T-cell (primary cell): ENCODE measurements at regions not wholly inside any gene's neighbourhood (a gene's known extent, or its start where the extent isn't known, plus 50 kb on each side); places are given as distances from the start of the nearest gene placed in this dataset.

Experiments
- ATAC-seq, 4 experiments: fragments of 200-7000 bp in 3 of 4; fragments of 150-1000 bp in 1 of 4; cut with Tn5 transposase; replicated peaks in 1 of 4; 1 replicate in 3 of 4; 2 replicates in 1 of 4; pipeline ENCODE4 v1.10.0; 2021; ENCODE audit warnings: moderate library complexity in 3 of 4, mild to moderate bottlenecking in 2 of 4, moderate number of reproducible peaks in 1 of 4
- CTCF ChIA-PET, 2 donors: fragments of 300-600 bp; sonication (Branson Sonifier 250); formaldehyde crosslinking; loops; one replicate each; lab custom pipeline; 2022; ENCODE audit warnings: antibody characterized with exemption in 2 of 2; lab: Charles Lee
- POLR2A ChIA-PET, 2 donors: fragments of 300-600 bp; sonication (Branson Sonifier 250); formaldehyde crosslinking; loops; one replicate each; lab custom pipeline; 2022; ENCODE audit warnings: antibody characterized with exemption in 2 of 2; lab: Charles Lee
- DNase-seq, 35 experiments: peaks; one replicate each; pipeline versions ENCODE4 v3.0.0 to v3.0.0-alpha.2; 2013 to 2023
- H3K27ac ChIP-seq: one replicate; pipeline ENCODE4 v1.5.1; 2013; ENCODE audit warnings: low read length
- H3K27me3 ChIP-seq, 2 experiments: replicated peaks in 1 of 2; 1 replicate in 1 of 2; 2 replicates in 1 of 2; pipeline versions ENCODE4 v1.6.1 to v1.7.0; 2013; ENCODE audit warnings: low read length in 1 of 2, mixed read lengths in 1 of 2; ENCODE audit not compliant: control insufficient read depth in 2 of 2, insufficient read depth in 2 of 2; ENCODE audit errors: extremely low read depth in 1 of 2
- H3K36me3 ChIP-seq, 2 donors: 1 replicate in 1 of 2; 2 replicates in 1 of 2; pipeline versions ENCODE4 v1.6.1 to v1.7.0; 2013; ENCODE audit warnings: low read length in 1 of 2; ENCODE audit not compliant: control insufficient read depth in 2 of 2, insufficient read depth in 1 of 2; ENCODE audit errors: extremely low read depth in 1 of 2
- H3K4me1 ChIP-seq, 2 experiments: 1 replicate in 1 of 2; 2 replicates in 1 of 2; pipeline versions ENCODE4 v1.6.1 to v1.7.0; 2013; ENCODE audit warnings: low read length in 2 of 2, mixed read lengths in 1 of 2; ENCODE audit not compliant: insufficient read depth in 2 of 2, control insufficient read depth in 1 of 2; ENCODE audit errors: extremely low read depth in 1 of 2
- H3K4me3 ChIP-seq, 2 donors: 1 replicate in 1 of 2; 2 replicates in 1 of 2; pipeline versions ENCODE4 v1.5.1 to v1.7.0; 2013; ENCODE audit warnings: mild to moderate bottlenecking in 2 of 2, low read length in 1 of 2, moderate library complexity in 1 of 2; ENCODE audit not compliant: control insufficient read depth in 1 of 2; ENCODE audit errors: extremely low read depth in 1 of 2
- H3K9me3 ChIP-seq: 2 replicates; pipeline ENCODE4 v1.7.0; 2013
- H3K27ac Mint-ChIP-seq, 2 donors: one replicate each; pipeline ENCODE4 v1.8.0; 2020 to 2021; ENCODE audit warnings: mild to moderate bottlenecking in 2 of 2, mixed read lengths in 2 of 2
- H3K27me3 Mint-ChIP-seq, 2 donors: one replicate each; pipeline ENCODE4 v1.8.0; 2021 to 2022; ENCODE audit warnings: mixed read lengths in 2 of 2
- H3K36me3 Mint-ChIP-seq: one replicate; pipeline ENCODE4 v1.8.0; 2021; ENCODE audit warnings: mixed read lengths
- H3K4me1 Mint-ChIP-seq, 3 donors: one replicate each; pipeline ENCODE4 v1.8.0; 2020 to 2022; ENCODE audit warnings: mixed read lengths in 3 of 3, mild to moderate bottlenecking in 1 of 3
- H3K4me3 Mint-ChIP-seq, 3 donors: one replicate each; pipeline ENCODE4 v1.8.0; 2020 to 2022; ENCODE audit warnings: mild to moderate bottlenecking in 3 of 3, mixed read lengths in 3 of 3, moderate library complexity in 3 of 3
- H3K9me3 Mint-ChIP-seq, 3 donors: one replicate each; pipeline ENCODE4 v1.8.0; 2020 to 2022; ENCODE audit warnings: mixed read lengths in 3 of 3
- WGBS: methylation state at CpG from one replicate; pipeline ENCODE4 v1.1.5; 2013; ENCODE audit warnings: missing lambda C conversion rate; ENCODE audit not compliant: insufficient coverage; 5-methylcytosine and 5-hydroxymethylcytosine counted together

- H3K4me1 Mint-ChIP-seq = no peaks in the 10 kb centered on the region
- peaks cover 4% of the 10 kb centered on the region in 2 experiments for H3K27me3 ChIP-seq
- no peaks in the 10 kb centered on the region for H3K4me1 ChIP-seq
- H3K27me3 Mint-ChIP-seq = peaks cover 26 to 31% of the 10 kb centered on the region in 2 donors
- 57% methylated on average over 1 of the region's 4 CpGs for WGBS
- no peaks in the 10 kb centered on the region for H3K9me3 ChIP-seq
- ChIA-PET POLR2A (no interaction called here), CTCF (no interaction called here)
- no peak overlapping the region for H3K27ac Mint-ChIP-seq
- H3K4me3 Mint-ChIP-seq = no peak overlapping the region
- H3K36me3 Mint-ChIP-seq = no peaks in the 10 kb centered on the region
- H3K36me3 ChIP-seq = no peaks in the 10 kb centered on the region
- no peak overlapping the region for H3K4me3 ChIP-seq
- H3K9me3 Mint-ChIP-seq = no peaks in the 10 kb centered on the region
- DNase-seq (no peak), ATAC-seq (no peak)
- H3K27ac ChIP-seq = no peak overlapping the region
Observed at GRCh38 chr3:139243710-139244109, 100.1 kb upstream of the MRPS22 start.

- ChIA-PET CTCF (no interaction called here), POLR2A (no interaction called here)
- no peaks in the 10 kb centered on the region for H3K4me1 Mint-ChIP-seq
- DNase-seq = no peak
- no peak for ATAC-seq
- H3K27me3 Mint-ChIP-seq = peaks cover 33 to 35% of the 10 kb centered on the region in 2 donors
- H3K27me3 ChIP-seq = peaks cover 0 to 20% of the 10 kb centered on the region in 2 experiments
- H3K9me3 ChIP-seq = no peaks in the 10 kb centered on the region
- no peak overlapping the region for H3K27ac Mint-ChIP-seq
- no peak overlapping the region for H3K4me3 ChIP-seq
- no CpG with 5 or more reads among the region's 4 CpGs for WGBS
- H3K4me1 ChIP-seq = no peaks in the 10 kb centered on the region
- H3K4me3 Mint-ChIP-seq = no peak overlapping the region
- H3K27ac ChIP-seq = no peak overlapping the region
- no peaks in the 10 kb centered on the region for H3K36me3 ChIP-seq
- no peaks in the 10 kb centered on the region for H3K36me3 Mint-ChIP-seq
- no peaks in the 10 kb centered on the region for H3K9me3 Mint-ChIP-seq
Observed at GRCh38 chr3:139248593-139249255, 95.1 kb upstream of the MRPS22 start.

GRCh38 chr3:139251529-139251928, 92.3 kb upstream of the MRPS22 start:
- Mint-ChIP-seq H3K27me3 (peaks cover 27 to 34% of the 10 kb centered on the region in 2 donors), H3K9me3 (no peaks in the 10 kb centered on the region), H3K4me1 (no peaks in the 10 kb centered on the region), H3K4me3 (no peak overlapping the region), H3K27ac (no peak overlapping the region), H3K36me3 (no peaks in the 10 kb centered on the region)
- Histone ChIP-seq H3K4me3 (no peak overlapping the region), H3K9me3 (no peaks in the 10 kb centered on the region), H3K4me1 (no peaks in the 10 kb centered on the region), H3K27me3 (peaks cover 0 to 21% of the 10 kb centered on the region in 2 experiments), H3K36me3 (no peaks in the 10 kb centered on the region), H3K27ac (no peak overlapping the region)
- ChIA-PET CTCF (no interaction called here), POLR2A (no interaction called here)
- ATAC-seq (no peak), DNase-seq (no peak)
- WGBS = 69% methylated on average over 3 of the region's 4 CpGs

- H3K36me3 Mint-ChIP-seq = no peaks in the 10 kb centered on the region
- ATAC-seq = no peak
- Histone ChIP-seq H3K36me3 (no peaks in the 10 kb centered on the region), H3K27ac (no peak overlapping the region), H3K9me3 (no peaks in the 10 kb centered on the region), H3K4me3 (no peak overlapping the region), H3K27me3 (peaks cover 0 to 21% of the 10 kb centered on the region in 2 experiments), H3K4me1 (no peaks in the 10 kb centered on the region)
- no peak overlapping the region for H3K27ac Mint-ChIP-seq
- POLR2A ChIA-PET = no interaction called here
- H3K4me3 Mint-ChIP-seq = no peak overlapping the region
- no peaks in the 10 kb centered on the region for H3K4me1 Mint-ChIP-seq
- WGBS = 70% methylated on average over 3 of the region's 7 CpGs
- CTCF ChIA-PET = no interaction called here
- no peaks in the 10 kb centered on the region for H3K9me3 Mint-ChIP-seq
- peaks cover 22 to 31% of the 10 kb centered on the region in 2 donors for H3K27me3 Mint-ChIP-seq
- no peak for DNase-seq
Observed at GRCh38 chr3:139252719-139253118, 91.1 kb upstream of the MRPS22 start.

- POLR2A ChIA-PET = interaction anchor here in 1 of 2 donors (0.6 kb wide), 1 partner anchor 712 kb away, joined by 3 read pairs; no protein-coding TSS in a partner anchor
- Mint-ChIP-seq H3K27ac (no peak overlapping the region), H3K36me3 (no peaks in the 10 kb centered on the region), H3K27me3 (peaks cover 21 to 29% of the 10 kb centered on the region in 2 donors), H3K4me3 (no peak overlapping the region), H3K9me3 (no peaks in the 10 kb centered on the region), H3K4me1 (no peaks in the 10 kb centered on the region)
- no peaks in the 10 kb centered on the region for H3K9me3 ChIP-seq
- WGBS = 52% methylated on average over 4 of the region's 4 CpGs
- H3K27me3 ChIP-seq = peaks cover 0 to 8% of the 10 kb centered on the region in 2 experiments
- no peak overlapping the region for H3K4me3 ChIP-seq
- H3K27ac ChIP-seq = no peak overlapping the region
- H3K36me3 ChIP-seq = no peaks in the 10 kb centered on the region
- ATAC-seq = no peak
- CTCF ChIA-PET = no interaction called here
- DNase-seq = no peak
- no peaks in the 10 kb centered on the region for H3K4me1 ChIP-seq
Observed at GRCh38 chr3:139258276-139258675, 85.5 kb upstream of the MRPS22 start.

- DNase-seq (no peak), ATAC-seq (no peak)
- Mint-ChIP-seq H3K36me3 (no peaks in the 10 kb centered on the region), H3K27ac (no peak overlapping the region), H3K4me1 (no peaks in the 10 kb centered on the region), H3K27me3 (peaks cover 18 to 26% of the 10 kb centered on the region in 2 donors), H3K4me3 (no peak overlapping the region), H3K9me3 (no peaks in the 10 kb centered on the region)
- Histone ChIP-seq H3K27ac (no peak overlapping the region), H3K27me3 (peaks cover 0 to 11% of the 10 kb centered on the region in 2 experiments), H3K4me1 (no peaks in the 10 kb centered on the region), H3K9me3 (no peaks in the 10 kb centered on the region), H3K4me3 (no peak overlapping the region), H3K36me3 (no peaks in the 10 kb centered on the region)
- CTCF ChIA-PET = no interaction called here
- WGBS = no CpG with 5 or more reads among the region's 2 CpGs
- POLR2A ChIA-PET = no interaction called here
Observed at GRCh38 chr3:139259398-139259797, 84.4 kb upstream of the MRPS22 start.
